Mucosa of descending colon (tissue), 3 donors: ENCODE measurements at regions not wholly inside any gene's neighbourhood (a gene's known extent, or its start where the extent isn't known, plus 50 kb on each side); places are given as distances from the start of the nearest gene placed in this dataset.

ENCODE experiments used
- ATAC-seq: fragments of 200-7000 bp; cut with Tn5 transposase; one replicate; pipeline ENCODE4 v1.9.1; 2020; ENCODE audit warnings: mild to moderate bottlenecking, moderate library complexity
- DNase-seq, 3 donors: peaks; one replicate each; pipeline ENCODE4 v3.0.0-alpha.2; 2020
- H3K36me3 ChIP-seq: fragments of 200-600 bp; one replicate; pipeline ENCODE4 v1.8.0; 2021; ENCODE audit warnings: low read depth, mild to moderate bottlenecking
- H3K4me1 ChIP-seq: fragments of 200-600 bp; one replicate; pipeline ENCODE4 v1.8.0; 2021; ENCODE audit warnings: low read depth, mild to moderate bottlenecking
- H3K4me3 ChIP-seq: fragments of 200-600 bp; one replicate; pipeline ENCODE4 v1.8.0; 2021; ENCODE audit warnings: mild to moderate bottlenecking
- H3K9me3 ChIP-seq: fragments of 200-600 bp; one replicate; pipeline ENCODE4 v1.8.0; 2021; ENCODE audit warnings: mild to moderate bottlenecking
- CTCF ChIP-seq: fragments of 200-600 bp; IDR thresholded peaks from one replicate; pipeline ENCODE4 v1.8.0; 2022; ENCODE audit warnings: antibody characterized with exemption, mild to moderate bottlenecking
- intact Hi-C, 2 donors: fragments of 100-400 bp; cut with DNase I in 1 of 2; cut with micrococcal nuclease in 1 of 2; formaldehyde crosslinking; loops; one replicate each; pipeline versions ENCODE4 v1.11.0 to v1.11.1; 2022; cut with DNase I, micrococcal nuclease
- donor health status: DM: no; HTN: no; CAD: no; lungs with moderate emphysema.
- donor health status: DM: no; HTN: no; CAD: no.
- donor health status: DM: no; HTN: yes; CAD: no.

GRCh38 chr4:55765070-55765469 is 54.5 kb upstream of the EXOC1L start:
- TF ChIP-seq CTCF, result no peak
- H3K36me3 ChIP-seq, result no peaks in the 10 kb centered on the region
- intact Hi-C loops, result no loop called here
- DNase-seq (no peak), ATAC-seq (no peak)
- H3K9me3 ChIP-seq, result no peaks in the 10 kb centered on the region
- no peaks in the 10 kb centered on the region for H3K4me1 ChIP-seq
- H3K4me3 ChIP-seq, result no peak overlapping the region

- intact Hi-C loops, result no loop called here
- DNase-seq (no peak), ATAC-seq (no peak)
- H3K4me3 ChIP-seq, result no peak overlapping the region
- no peak for TF ChIP-seq CTCF
- H3K36me3 ChIP-seq, result no peaks in the 10 kb centered on the region
- no peaks in the 10 kb centered on the region for H3K9me3 ChIP-seq
- no peaks in the 10 kb centered on the region for H3K4me1 ChIP-seq
Measured at GRCh38 chr4:55768291-55768690, 51.3 kb upstream of the EXOC1L start.
